Omental fat pad (tissue), 3 donors: ENCODE measurements at regions not wholly inside any gene's neighbourhood (a gene's known extent, or its start where the extent isn't known, plus 50 kb on each side); places are given as distances from the start of the nearest gene placed in this dataset.

Experiments
- ATAC-seq: fragments of 150-250 bp; one replicate; pipeline ENCODE4 v1.9.1; 2016; ENCODE audit warnings: mild to moderate bottlenecking, moderate library complexity; ENCODE audit not compliant: low FRiP score
- DNase-seq: peaks from one replicate; pipeline ENCODE4 v3.0.0-alpha.2; 2019; ENCODE audit warnings: low spot score
- CTCF ChIP-seq, 3 donors: fragments of 450-650 bp; IDR thresholded peaks; one replicate each; pipeline ENCODE4 v1.5.1; 2016 to 2017; ENCODE audit warnings: antibody characterized with exemption in 3 of 3, mild to moderate bottlenecking in 3 of 3, moderate library complexity in 2 of 3

DNA sequence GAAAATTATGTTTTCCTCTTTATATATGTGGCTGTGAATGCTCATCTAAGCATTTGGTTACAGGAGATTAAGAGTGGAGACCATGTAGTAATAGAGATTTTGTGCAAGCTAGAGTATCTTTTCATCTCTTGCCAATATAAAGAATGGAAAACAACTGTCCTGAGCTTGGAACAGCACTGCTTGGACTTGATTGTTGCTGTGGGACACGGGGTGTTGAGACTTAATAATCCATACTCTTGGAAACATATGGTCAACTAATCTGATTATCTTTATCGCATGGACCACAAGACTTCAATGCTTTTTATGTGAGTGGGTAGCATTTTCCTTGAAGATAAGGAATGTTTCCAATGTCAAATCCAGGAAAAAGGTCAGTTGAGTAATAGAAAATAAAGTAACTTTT, 806.3 kb downstream of the DIPK2A start:
- ATAC-seq = no peak
- no peak for DNase-seq
- no peak for TF ChIP-seq CTCF (IDR thresholded peaks at IDR 0.05)

DNA sequence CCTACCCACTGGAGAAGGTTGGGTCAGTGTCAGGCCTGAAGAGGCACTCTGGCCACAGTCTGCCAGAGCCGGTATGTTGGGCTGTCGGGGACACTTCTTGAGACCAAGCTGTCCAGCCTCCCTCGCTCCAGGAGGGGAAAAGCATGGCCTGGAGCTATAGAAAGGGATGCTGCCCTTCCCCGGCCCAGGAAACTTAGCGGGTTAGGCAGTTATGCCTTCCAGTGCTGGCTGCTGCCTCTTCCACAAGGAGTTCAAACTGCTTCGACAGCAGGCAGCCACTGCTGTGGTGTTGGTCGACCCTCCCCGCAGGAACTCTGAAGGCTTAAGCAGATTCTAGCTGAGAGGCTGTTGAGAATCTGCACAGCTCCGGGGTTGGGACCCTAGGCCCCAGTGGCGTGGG, 819.4 kb downstream of the DIPK2A start:
- ATAC-seq (no peak), DNase-seq (no peak)
- TF ChIP-seq CTCF (IDR thresholded peaks at IDR 0.05) = no peak

DNA sequence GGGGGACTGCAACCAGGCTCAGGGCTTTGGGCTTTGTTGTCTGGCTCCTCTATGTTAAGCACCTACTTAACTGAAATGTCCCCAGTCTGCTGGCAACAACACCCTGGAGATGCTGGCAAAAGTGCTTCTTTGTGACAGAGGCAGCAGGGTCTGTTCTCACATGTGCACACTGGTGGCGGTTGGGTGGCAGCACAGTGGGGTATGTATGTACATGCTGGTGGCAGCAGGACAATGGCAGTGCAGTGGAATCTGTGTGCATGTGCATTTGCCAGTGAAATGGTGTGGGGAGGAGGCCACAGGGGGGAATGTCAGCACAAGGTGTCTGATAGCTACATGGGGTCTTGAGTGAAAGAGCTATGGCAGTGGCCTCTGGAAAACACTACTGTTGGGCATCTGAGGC, 830.3 kb downstream of the DIPK2A start:
- TF ChIP-seq CTCF (IDR thresholded peaks at IDR 0.05) = no peak
- no peak for ATAC-seq
- DNase-seq = no peak

DNA sequence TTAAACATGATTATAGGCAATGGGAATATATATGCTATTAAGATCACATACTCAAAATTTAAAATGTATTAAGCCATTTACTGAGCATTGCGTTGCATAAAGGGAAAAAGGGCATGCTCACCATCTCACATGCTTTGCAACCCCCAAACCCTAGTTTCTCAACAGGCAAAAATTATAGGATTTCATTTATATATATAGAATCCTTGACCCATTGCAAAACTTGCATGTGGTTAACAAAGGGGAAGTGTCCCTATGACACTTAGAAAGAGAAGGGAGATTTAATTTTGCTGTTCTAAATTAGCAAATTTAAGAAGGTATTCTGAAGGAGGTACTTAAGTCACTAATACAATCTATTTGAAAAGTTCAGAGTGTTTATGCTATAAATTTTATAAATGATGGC, 837.8 kb downstream of the DIPK2A start:
- no peak for TF ChIP-seq CTCF (IDR thresholded peaks at IDR 0.05)
- ATAC-seq (no peak), DNase-seq (no peak)

DNA sequence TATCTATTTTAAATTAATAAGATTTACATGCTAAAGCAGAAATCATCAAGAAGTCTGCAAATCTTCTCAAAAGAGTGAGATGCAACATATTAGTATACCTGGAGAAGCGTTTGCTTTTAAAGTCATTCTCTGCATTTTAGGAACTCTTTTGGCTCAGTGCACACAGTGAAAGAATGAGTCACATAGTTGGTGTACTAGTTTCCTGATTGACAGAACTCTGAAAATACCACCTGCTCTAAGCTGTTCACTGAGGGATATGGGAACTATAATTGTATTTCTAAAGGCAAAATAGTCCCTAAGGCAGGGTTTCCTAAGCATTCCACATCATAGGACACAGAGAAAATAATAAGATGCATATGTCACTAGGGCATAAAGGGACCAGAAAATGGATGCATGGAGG, 838.5 kb downstream of the DIPK2A start:
- DNase-seq (no peak), ATAC-seq (no peak)
- TF ChIP-seq CTCF (IDR thresholded peaks at IDR 0.05) = no peak

DNA sequence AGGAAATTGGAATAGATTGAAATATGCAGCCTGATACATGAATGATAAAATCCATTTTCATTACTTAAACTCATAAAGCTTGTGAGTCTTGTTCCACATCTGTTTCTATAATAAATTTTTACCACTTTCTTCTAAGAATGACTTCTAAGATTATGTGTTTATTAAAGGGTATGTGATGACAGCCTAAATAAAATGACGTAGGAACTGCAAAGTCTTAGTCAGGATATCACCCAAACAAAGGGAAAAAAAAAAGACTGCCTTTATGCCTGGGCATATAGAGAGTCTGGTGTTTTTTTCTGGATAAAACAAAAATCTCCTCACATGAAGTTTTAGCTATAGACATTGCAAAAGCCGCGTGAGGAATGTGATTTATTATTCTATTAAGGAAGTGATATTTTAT, 844.0 kb downstream of the DIPK2A start:
- TF ChIP-seq CTCF (IDR thresholded peaks at IDR 0.05) = no peak
- ATAC-seq = no peak
- no peak for DNase-seq

- no peak for ATAC-seq
Observed at GRCh38 chr3:144816323-144816722, 844.7 kb downstream of the DIPK2A start.

More at GRCh38 chr3:144816323-144816722, 844.7 kb downstream of the DIPK2A start:
- no peak for DNase-seq
- TF ChIP-seq CTCF (IDR thresholded peaks at IDR 0.05) = no peak
